ENCODE measurements at regions not wholly inside any gene's neighbourhood (a gene's known extent, or its start where the extent isn't known, plus 50 kb on each side); places are given as distances from the start of the nearest gene placed in this dataset.

- Histone ChIP-seq H3K36me3 (no peaks in the 10 kb centered on the region), H3K9me3 (no peaks in the 10 kb centered on the region)
Observed at GRCh38 chr2:81940266-81940955, 1635.9 kb upstream of the LRRTM1 start.

GRCh38 chr2:81937944-81938343, 1633.4 kb upstream of the LRRTM1 start:
- no peak for TF ChIP-seq CTCF (IDR thresholded peaks at IDR 0.05; ENCODE audit: low read depth, low read length)
- Histone ChIP-seq H3K27me3 (no peaks in the 10 kb centered on the region), H3K4me1 (no peaks in the 10 kb centered on the region), H3K36me3 (no peaks in the 10 kb centered on the region), H3K4me3 (ENCODE audit: low read depth, low read length) (no peak overlapping the region), H3K9me3 (no peaks in the 10 kb centered on the region)
- no peak for DNase-seq

More at GRCh38 chr2:81940266-81940955, 1635.9 kb upstream of the LRRTM1 start:
- Histone ChIP-seq H3K27me3 (no peaks in the 10 kb centered on the region), H3K4me3 (ENCODE audit: low read depth, low read length) (no peak overlapping the region), H3K4me1 (no peaks in the 10 kb centered on the region)
- no peak for DNase-seq
- TF ChIP-seq CTCF (IDR thresholded peaks at IDR 0.05; ENCODE audit: low read depth, low read length), result no peak

GRCh38 chr2:81903534-81903933, 1599.0 kb upstream of the LRRTM1 start:
- no peaks in the 10 kb centered on the region for H3K36me3 ChIP-seq
- H3K27me3 ChIP-seq, result no peaks in the 10 kb centered on the region
- no peak for TF ChIP-seq CTCF (IDR thresholded peaks at IDR 0.05; ENCODE audit: low read depth, low read length)
- H3K4me3 ChIP-seq (ENCODE audit: low read depth, low read length), result no peak overlapping the region
- H3K9me3 ChIP-seq, result no peaks in the 10 kb centered on the region
- no peak for DNase-seq
- H3K4me1 ChIP-seq, result no peaks in the 10 kb centered on the region

- H3K27me3 ChIP-seq, result no peaks in the 10 kb centered on the region
- no peaks in the 10 kb centered on the region for H3K4me1 ChIP-seq
- H3K9me3 ChIP-seq, result no peaks in the 10 kb centered on the region
- DNase-seq, result no peak
- no peaks in the 10 kb centered on the region for H3K36me3 ChIP-seq
- no peak for TF ChIP-seq CTCF (IDR thresholded peaks at IDR 0.05; ENCODE audit: low read depth, low read length)
- no peak overlapping the region for H3K4me3 ChIP-seq (ENCODE audit: low read depth, low read length)
Observed at GRCh38 chr2:81901017-81901416, 1596.5 kb upstream of the LRRTM1 start.

- no peak overlapping the region for H3K4me3 ChIP-seq (ENCODE audit: low read depth, low read length)
- TF ChIP-seq CTCF (IDR thresholded peaks at IDR 0.05; ENCODE audit: low read depth, low read length), result no peak
- no peaks in the 10 kb centered on the region for H3K36me3 ChIP-seq
- H3K27me3 ChIP-seq, result no peaks in the 10 kb centered on the region
- H3K4me1 ChIP-seq, result no peaks in the 10 kb centered on the region
- DNase-seq, result no peak
- no peaks in the 10 kb centered on the region for H3K9me3 ChIP-seq
Observed at GRCh38 chr2:81895620-81896250, 1591.2 kb upstream of the LRRTM1 start.

- no peaks in the 10 kb centered on the region for H3K4me1 ChIP-seq
- TF ChIP-seq CTCF (IDR thresholded peaks at IDR 0.05; ENCODE audit: low read depth, low read length), result no peak
- H3K9me3 ChIP-seq, result no peaks in the 10 kb centered on the region
- H3K27me3 ChIP-seq, result no peaks in the 10 kb centered on the region
- H3K36me3 ChIP-seq, result no peaks in the 10 kb centered on the region
- no peak for DNase-seq
- H3K4me3 ChIP-seq (ENCODE audit: low read depth, low read length), result no peak overlapping the region
Observed at GRCh38 chr2:81894451-81894990, 1590.0 kb upstream of the LRRTM1 start.
